ENCODE measurements at regions not wholly inside any gene's neighbourhood (a gene's known extent, or its start where the extent isn't known, plus 50 kb on each side); places are given as distances from the start of the nearest gene placed in this dataset.

DNA sequence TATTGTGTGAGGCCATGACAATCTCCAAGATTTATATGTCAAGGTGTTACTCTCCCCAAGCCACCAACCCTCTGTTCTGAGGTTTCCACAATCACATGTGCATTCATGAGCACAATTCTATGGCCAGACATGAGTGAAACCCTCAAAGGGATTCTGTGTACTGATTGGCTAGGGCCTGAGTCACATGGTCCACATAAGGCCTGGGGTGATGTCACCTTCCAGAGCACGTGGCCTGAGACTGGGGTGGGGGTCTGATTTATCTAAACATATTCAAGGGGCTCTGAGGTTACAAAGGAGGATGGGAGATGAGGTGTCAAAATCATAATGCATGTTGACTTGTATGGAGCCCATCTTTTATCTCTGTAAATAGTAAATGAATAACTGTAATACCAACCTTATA is 1369.9 kb upstream of the TMEM132C start:
- TF ChIP-seq EZH2 (IDR thresholded peaks at IDR 0.05; ENCODE audit: borderline replicate concordance, insufficient read depth, low read length, poor library complexity, severe bottlenecking) (no peak), POLR2AphosphoS5 (IDR thresholded peaks at IDR 0.05) (no peak), EP300 (conservative IDR thresholded peaks at IDR 0.05; ENCODE audit: poor library complexity, severe bottlenecking) (no peak), MXI1 (conservative IDR thresholded peaks at IDR 0.05; ENCODE audit: poor library complexity, severe bottlenecking) (no peak), TAF1 (IDR thresholded peaks at IDR 0.05; ENCODE audit: low read depth) (no peak), SMC3 (conservative IDR thresholded peaks at IDR 0.05; ENCODE audit: poor library complexity) (no peak), RAD21 (conservative IDR thresholded peaks at IDR 0.05) (no peak)
- TF ChIP-seq, protein P1, sequence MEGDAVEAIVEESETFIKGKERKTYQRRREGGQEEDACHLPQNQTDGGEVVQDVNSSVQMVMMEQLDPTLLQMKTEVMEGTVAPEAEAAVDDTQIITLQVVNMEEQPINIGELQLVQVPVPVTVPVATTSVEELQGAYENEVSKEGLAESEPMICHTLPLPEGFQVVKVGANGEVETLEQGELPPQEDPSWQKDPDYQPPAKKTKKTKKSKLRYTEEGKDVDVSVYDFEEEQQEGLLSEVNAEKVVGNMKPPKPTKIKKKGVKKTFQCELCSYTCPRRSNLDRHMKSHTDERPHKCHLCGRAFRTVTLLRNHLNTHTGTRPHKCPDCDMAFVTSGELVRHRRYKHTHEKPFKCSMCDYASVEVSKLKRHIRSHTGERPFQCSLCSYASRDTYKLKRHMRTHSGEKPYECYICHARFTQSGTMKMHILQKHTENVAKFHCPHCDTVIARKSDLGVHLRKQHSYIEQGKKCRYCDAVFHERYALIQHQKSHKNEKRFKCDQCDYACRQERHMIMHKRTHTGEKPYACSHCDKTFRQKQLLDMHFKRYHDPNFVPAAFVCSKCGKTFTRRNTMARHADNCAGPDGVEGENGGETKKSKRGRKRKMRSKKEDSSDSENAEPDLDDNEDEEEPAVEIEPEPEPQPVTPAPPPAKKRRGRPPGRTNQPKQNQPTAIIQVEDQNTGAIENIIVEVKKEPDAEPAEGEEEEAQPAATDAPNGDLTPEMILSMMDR (IDR thresholded peaks at IDR 0.05; ENCODE audit: poor library complexity, severe bottlenecking), result no peak
- TF ChIP-seq, protein P2, sequence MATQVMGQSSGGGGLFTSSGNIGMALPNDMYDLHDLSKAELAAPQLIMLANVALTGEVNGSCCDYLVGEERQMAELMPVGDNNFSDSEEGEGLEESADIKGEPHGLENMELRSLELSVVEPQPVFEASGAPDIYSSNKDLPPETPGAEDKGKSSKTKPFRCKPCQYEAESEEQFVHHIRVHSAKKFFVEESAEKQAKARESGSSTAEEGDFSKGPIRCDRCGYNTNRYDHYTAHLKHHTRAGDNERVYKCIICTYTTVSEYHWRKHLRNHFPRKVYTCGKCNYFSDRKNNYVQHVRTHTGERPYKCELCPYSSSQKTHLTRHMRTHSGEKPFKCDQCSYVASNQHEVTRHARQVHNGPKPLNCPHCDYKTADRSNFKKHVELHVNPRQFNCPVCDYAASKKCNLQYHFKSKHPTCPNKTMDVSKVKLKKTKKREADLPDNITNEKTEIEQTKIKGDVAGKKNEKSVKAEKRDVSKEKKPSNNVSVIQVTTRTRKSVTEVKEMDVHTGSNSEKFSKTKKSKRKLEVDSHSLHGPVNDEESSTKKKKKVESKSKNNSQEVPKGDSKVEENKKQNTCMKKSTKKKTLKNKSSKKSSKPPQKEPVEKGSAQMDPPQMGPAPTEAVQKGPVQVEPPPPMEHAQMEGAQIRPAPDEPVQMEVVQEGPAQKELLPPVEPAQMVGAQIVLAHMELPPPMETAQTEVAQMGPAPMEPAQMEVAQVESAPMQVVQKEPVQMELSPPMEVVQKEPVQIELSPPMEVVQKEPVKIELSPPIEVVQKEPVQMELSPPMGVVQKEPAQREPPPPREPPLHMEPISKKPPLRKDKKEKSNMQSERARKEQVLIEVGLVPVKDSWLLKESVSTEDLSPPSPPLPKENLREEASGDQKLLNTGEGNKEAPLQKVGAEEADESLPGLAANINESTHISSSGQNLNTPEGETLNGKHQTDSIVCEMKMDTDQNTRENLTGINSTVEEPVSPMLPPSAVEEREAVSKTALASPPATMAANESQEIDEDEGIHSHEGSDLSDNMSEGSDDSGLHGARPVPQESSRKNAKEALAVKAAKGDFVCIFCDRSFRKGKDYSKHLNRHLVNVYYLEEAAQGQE (IDR thresholded peaks at IDR 0.05; ENCODE audit: borderline replicate concordance), result no peak
- H3K9me2 ChIP-seq (ENCODE audit: insufficient read depth, low read length), result no peaks in the 10 kb centered on the region
- no peaks in the 10 kb centered on the region for H4K20me1 ChIP-seq (ENCODE audit: insufficient read depth)
- H3K9ac ChIP-seq (ENCODE audit: low read length), result no peak overlapping the region
- no peaks in the 10 kb centered on the region for H3K9me3 ChIP-seq (ENCODE audit: low read length)
- no peak overlapping the region for H3K4me3 ChIP-seq (ENCODE audit: low read length)
- H3K36me3 ChIP-seq (ENCODE audit: insufficient read depth, low read length), result no peaks in the 10 kb centered on the region
- H3F3A ChIP-seq (ENCODE audit: insufficient read depth, low read length, poor library complexity, severe bottlenecking), result no peaks in the 10 kb centered on the region
- no peak overlapping the region for H3K27ac ChIP-seq (ENCODE audit: low read length)
- H3K4me2 ChIP-seq (ENCODE audit: low read length), result no peak overlapping the region
- no peaks in the 10 kb centered on the region for H3K27me3 ChIP-seq (ENCODE audit: insufficient read depth, low read depth, low read length)
- no peaks in the 10 kb centered on the region for H3K79me2 ChIP-seq (replicated peaks; ENCODE audit: insufficient read depth, low read length)
- no peak overlapping the region for H2AFZ ChIP-seq (ENCODE audit: low read depth, low read length)

DNA sequence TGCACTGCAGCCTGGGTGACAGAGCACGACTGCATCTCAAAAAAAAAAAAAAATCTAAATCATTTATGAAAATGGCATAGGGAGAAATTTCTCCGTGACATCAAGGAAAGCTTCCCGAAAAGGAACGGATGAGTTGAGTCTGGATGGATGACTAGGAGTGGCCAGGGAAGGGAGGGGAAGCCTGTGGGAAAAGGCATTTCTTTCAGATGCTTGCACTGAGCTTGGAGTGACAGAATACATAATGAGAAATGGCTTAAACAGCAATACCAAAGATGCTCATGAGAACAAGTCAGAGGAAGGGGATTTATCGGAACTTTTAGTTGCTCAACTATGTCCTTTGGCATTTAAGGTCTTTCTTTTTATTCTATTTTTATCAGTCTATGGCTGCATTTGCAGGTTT is 1369.2 kb upstream of the TMEM132C start:
- no peaks in the 10 kb centered on the region for H3F3A ChIP-seq (ENCODE audit: insufficient read depth, low read length, poor library complexity, severe bottlenecking)
- no peaks in the 10 kb centered on the region for H3K36me3 ChIP-seq (ENCODE audit: insufficient read depth, low read length)
- no peak overlapping the region for H3K4me2 ChIP-seq (ENCODE audit: low read length)
- H3K79me2 ChIP-seq (replicated peaks; ENCODE audit: insufficient read depth, low read length), result no peaks in the 10 kb centered on the region
- no peak overlapping the region for H3K4me3 ChIP-seq (ENCODE audit: low read length)
- TF ChIP-seq TAF1 (IDR thresholded peaks at IDR 0.05; ENCODE audit: low read depth), result no peak
- no peak for TF ChIP-seq SMC3 (conservative IDR thresholded peaks at IDR 0.05; ENCODE audit: poor library complexity)
- H3K27me3 ChIP-seq (ENCODE audit: insufficient read depth, low read depth, low read length), result no peaks in the 10 kb centered on the region
- no peak overlapping the region for H3K9ac ChIP-seq (ENCODE audit: low read length)
- H3K27ac ChIP-seq (ENCODE audit: low read length), result no peak overlapping the region
- H2AFZ ChIP-seq (ENCODE audit: low read depth, low read length), result no peak overlapping the region
- H3K9me3 ChIP-seq (ENCODE audit: low read length), result no peaks in the 10 kb centered on the region
- no peaks in the 10 kb centered on the region for H3K9me2 ChIP-seq (ENCODE audit: insufficient read depth, low read length)
- no peaks in the 10 kb centered on the region for H4K20me1 ChIP-seq (ENCODE audit: insufficient read depth)

DNA sequence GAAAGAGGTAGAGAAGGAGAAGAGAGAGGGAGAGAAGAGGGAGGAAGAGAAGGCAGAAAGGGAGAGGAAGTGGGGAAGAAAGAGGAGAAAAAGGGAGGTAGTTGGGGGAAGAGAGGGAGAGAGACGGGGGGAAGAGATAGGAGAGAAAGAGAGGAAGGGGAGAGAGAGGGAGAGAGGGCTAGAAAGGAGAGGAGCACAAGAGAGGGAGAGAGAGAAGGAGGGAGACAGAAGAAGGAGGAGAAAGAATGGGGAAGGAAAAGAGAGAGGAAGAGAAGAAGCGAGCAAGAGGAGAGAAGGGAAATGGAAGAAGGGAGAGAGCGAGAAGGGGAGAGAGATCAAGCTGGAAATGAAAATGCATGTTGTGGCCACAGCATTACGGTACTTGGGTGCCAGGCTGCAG is 1368.4 kb upstream of the TMEM132C start:
- Histone ChIP-seq H3K79me2 (replicated peaks; ENCODE audit: insufficient read depth, low read length) (no peaks in the 10 kb centered on the region), H2AFZ (ENCODE audit: low read depth, low read length) (no peak overlapping the region), H3K27me3 (ENCODE audit: insufficient read depth, low read depth, low read length) (no peaks in the 10 kb centered on the region), H4K20me1 (ENCODE audit: insufficient read depth) (no peaks in the 10 kb centered on the region), H3K27ac (ENCODE audit: low read length) (no peak overlapping the region), H3K9ac (ENCODE audit: low read length) (no peak overlapping the region), H3K9me2 (ENCODE audit: insufficient read depth, low read length) (no peaks in the 10 kb centered on the region), H3K4me3 (ENCODE audit: low read length) (no peak overlapping the region), H3F3A (ENCODE audit: insufficient read depth, low read length, poor library complexity, severe bottlenecking) (no peaks in the 10 kb centered on the region), H3K4me2 (ENCODE audit: low read length) (no peak overlapping the region), H3K9me3 (ENCODE audit: low read length) (no peaks in the 10 kb centered on the region), H3K36me3 (ENCODE audit: insufficient read depth, low read length) (no peaks in the 10 kb centered on the region)
- TF ChIP-seq EZH2 (IDR thresholded peaks at IDR 0.05; ENCODE audit: borderline replicate concordance, insufficient read depth, low read length, poor library complexity, severe bottlenecking), result no peak
- no peak for TF ChIP-seq RAD21 (conservative IDR thresholded peaks at IDR 0.05)
- no peak for TF ChIP-seq MXI1 (conservative IDR thresholded peaks at IDR 0.05; ENCODE audit: poor library complexity, severe bottlenecking)
- TF ChIP-seq SMC3 (conservative IDR thresholded peaks at IDR 0.05; ENCODE audit: poor library complexity), result no peak
- TF ChIP-seq, protein P1 (IDR thresholded peaks at IDR 0.05; ENCODE audit: poor library complexity, severe bottlenecking), result no peak
